EL (cell line): ENCODE measurements at regions not wholly inside any gene's neighbourhood (a gene's known extent, or its start where the extent isn't known, plus 50 kb on each side); places are given as distances from the start of the nearest gene placed in this dataset.
"Not testable (repeated sequence)": the region's sequence is repeated elsewhere in the genome, so short reads cannot be mapped to it uniquely, and the experiment has no call there.

Source experiments
- DNase-seq: peaks from one replicate; pipeline ENCODE4 v3.0.0-alpha.2; 2016

GRCh38 chr12:31162896-31163560 is 89.4 kb downstream of the DDX11 start:
- not testable (repeated sequence) for DNase-seq

- not testable (repeated sequence) for DNase-seq
Observed at GRCh38 chr12:31174293-31174692, 100.6 kb downstream of the DDX11 start.

GRCh38 chr12:31177514-31177913 is 103.9 kb downstream of the DDX11 start:
- DNase-seq, result not testable (repeated sequence)

GRCh38 chr12:31178875-31179274 is 105.2 kb downstream of the DDX11 start:
- not testable (repeated sequence) for DNase-seq

- DNase-seq, result not testable (repeated sequence)
Observed at GRCh38 chr12:31179627-31180237, 106.1 kb downstream of the DDX11 start.

GRCh38 chr12:31182571-31182970 is 108.9 kb downstream of the DDX11 start:
- DNase-seq, result not testable (repeated sequence)

GRCh38 chr12:31183107-31183506 is 109.4 kb downstream of the DDX11 start:
- not testable (repeated sequence) for DNase-seq

DNA sequence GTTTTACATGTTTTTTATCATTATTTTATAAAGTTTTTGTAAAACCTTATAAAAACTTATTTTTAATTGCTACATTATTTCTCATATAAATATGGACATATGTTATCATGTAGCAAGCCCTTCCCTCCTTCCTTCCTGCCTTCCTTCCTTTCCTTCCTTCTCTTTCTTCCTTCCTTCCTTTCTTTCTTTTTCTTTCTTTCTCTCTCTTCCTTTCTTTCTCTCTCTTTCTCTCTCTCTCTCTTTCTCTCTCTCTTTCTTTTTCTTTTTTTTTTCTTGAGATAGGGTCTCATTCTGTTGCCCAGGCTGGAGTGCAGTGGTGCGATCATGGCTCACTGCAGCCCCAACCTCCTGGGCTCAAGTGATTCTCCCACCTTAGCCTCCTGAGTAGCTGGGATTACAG is 110.2 kb downstream of the DDX11 start:
- DNase-seq, result not testable (repeated sequence)

- DNase-seq, result not testable (repeated sequence)
Observed at GRCh38 chr12:31184667-31185066, 111.0 kb downstream of the DDX11 start.

GRCh38 chr12:31192689-31193088 is 119.0 kb downstream of the DDX11 start:
- DNase-seq, result not testable (repeated sequence)

DNA sequence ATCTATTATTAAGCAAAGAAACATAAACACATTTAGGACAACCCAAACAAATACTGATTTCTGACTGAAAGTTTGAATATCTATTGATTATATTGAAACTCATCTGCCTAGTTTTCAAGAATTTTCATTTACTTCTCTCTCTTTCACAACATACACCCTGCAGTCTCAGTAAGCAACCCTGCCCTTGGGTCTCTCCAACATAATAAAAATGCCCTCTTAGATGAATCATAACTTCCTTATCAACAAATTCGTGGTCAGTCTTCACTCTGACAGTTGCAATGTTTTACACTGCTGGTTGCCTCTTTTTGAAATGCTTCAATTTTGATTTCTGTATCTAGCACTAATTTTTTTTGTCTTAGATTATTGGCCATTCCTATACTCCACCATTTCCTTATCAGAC is 122.0 kb downstream of the DDX11 start:
- DNase-seq, result not testable (repeated sequence)

GRCh38 chr12:31199476-31199875 is 125.8 kb downstream of the DDX11 start:
- not testable (repeated sequence) for DNase-seq

GRCh38 chr12:31201382-31201781 is 124.6 kb downstream of the SINHCAF start:
- no peak for DNase-seq

DNA sequence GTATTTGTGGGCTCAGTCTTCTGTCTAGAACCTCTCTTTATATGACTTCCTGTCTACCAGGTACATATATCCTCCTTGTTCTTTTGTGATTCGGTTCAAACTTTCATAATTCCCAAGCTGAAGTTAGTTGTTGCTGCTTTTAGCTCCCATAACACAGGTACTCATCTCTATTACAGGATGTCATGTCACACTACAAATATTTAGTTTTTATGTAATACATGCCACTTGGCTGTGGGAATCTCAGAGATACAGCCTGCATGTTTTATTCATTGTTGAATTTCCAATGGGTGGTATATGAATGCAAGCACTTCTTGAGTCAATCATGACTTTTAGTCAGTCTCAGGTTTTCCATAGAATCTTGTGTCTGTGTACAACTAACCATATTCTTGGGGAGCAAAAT is 122.7 kb downstream of the SINHCAF start:
- no peak for DNase-seq

DNA sequence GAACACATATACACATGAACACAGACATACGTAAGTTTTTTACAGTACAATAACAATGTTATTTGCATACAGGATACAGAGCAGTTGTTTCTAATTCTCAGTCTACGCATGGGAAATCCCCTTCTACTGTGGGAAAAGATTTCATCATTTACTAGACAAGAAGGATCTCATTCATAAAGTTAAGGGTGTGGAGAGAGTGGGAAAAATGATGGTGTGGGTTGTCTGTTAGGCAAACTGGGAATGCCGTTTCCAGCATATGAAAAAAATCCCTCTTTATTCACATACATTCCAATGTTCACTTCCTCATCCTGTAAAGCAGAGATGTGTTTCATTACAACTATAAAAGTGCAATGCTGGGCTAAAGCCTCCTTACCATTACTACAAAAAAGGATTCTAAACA is 120.9 kb downstream of the SINHCAF start:
- DNase-seq, result peak; percentile 25

GRCh38 chr12:31206038-31206670 is 119.8 kb downstream of the SINHCAF start:
- peak; percentile 49 for DNase-seq

- no peak for DNase-seq
Observed at GRCh38 chr12:31207799-31208465, 118.0 kb downstream of the SINHCAF start.

DNA sequence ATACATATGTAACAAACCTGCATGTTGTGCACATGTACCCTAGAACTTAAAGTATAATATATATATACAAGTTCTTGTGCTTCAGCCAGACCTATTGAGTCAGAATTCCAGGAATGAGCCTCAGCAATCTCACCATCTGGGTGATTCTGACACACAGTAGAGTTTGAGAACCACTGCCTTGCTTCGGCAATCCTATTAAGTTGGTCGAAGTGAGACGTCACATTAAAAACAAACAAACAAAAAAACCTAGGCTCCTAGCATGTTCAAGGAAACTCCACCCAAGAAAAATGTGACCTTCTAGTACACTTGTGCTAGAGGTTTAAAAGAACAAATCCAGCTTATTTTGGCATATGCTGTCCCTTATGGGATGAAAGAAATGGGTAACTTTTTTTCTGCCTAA is 115.8 kb downstream of the SINHCAF start:
- no peak for DNase-seq

- DNase-seq, result no peak
Observed at GRCh38 chr12:31210541-31210940, 115.4 kb downstream of the SINHCAF start.

GRCh38 chr12:31214626-31215517 is 111.1 kb downstream of the SINHCAF start:
- no peak for DNase-seq

DNA sequence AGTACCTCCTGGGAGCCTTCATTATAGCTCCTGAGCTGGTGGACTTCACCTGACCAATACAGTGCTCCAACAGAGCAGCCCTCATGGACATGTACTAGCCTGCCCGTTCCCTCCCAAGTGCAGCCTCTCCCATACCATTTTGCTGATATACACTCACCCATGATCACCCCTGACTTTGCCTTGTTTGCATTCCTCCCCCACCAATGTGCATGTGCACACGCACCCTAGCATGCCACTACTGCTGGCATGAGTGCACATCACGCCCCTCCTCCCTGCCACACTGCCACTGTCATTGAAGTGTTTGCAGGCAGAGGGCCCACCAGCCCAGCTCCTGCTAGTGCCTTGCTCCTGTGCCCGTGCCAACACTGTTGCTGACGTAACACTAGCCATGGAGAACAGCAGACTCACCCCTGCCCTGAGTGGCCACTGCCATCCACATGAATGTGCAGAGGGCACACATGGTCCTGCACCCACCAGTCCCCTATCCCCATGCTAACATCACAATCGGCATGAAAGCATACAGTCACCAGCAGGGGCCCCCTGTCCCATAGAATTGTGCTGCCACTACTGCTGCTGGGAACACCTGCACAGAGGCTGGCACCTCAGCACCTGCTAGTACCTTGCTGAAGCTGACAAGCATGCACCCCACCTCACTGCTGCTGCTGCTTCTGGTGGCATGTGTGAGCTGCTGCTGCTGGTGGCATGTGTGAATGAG is 110.3 kb downstream of the SINHCAF start:
- no peak for DNase-seq

GRCh38 chr12:31216479-31216878 is 109.5 kb downstream of the SINHCAF start:
- no peak for DNase-seq
